Osteoblast (primary cell): ENCODE measurements at regions not wholly inside any gene's neighbourhood (a gene's known extent, or its start where the extent isn't known, plus 50 kb on each side); places are given as distances from the start of the nearest gene placed in this dataset.

Experiments used
- DNase-seq: peaks from one replicate; pipeline ENCODE4 v3.0.0; 2011; ENCODE audit warnings: low spot score, mixed read lengths; ENCODE audit not compliant: insufficient read length; ENCODE audit errors: missing footprints
- H2AFZ ChIP-seq: 2 replicates; pipeline ENCODE4 v1.6.0; 2011; ENCODE audit warnings: mild to moderate bottlenecking, low read length
- H3K27ac ChIP-seq: 2 replicates; pipeline ENCODE4 v1.5.1; 2011; ENCODE audit warnings: mild to moderate bottlenecking, low read depth, low read length, moderate library complexity
- H3K27me3 ChIP-seq: 2 replicates; pipeline ENCODE4 v1.6.0; 2012; ENCODE audit warnings: mild to moderate bottlenecking, control low read depth, inconsistent platforms, low read length, moderate library complexity; ENCODE audit not compliant: insufficient read depth
- H3K36me3 ChIP-seq: 2 replicates; pipeline ENCODE4 v1.5.1; 2011; ENCODE audit warnings: mild to moderate bottlenecking, low read length, control low read depth, moderate library complexity; ENCODE audit not compliant: insufficient read depth
- H3K4me1 ChIP-seq: 2 replicates; pipeline ENCODE4 v1.5.1; 2011; ENCODE audit warnings: mild to moderate bottlenecking, low read length, control low read depth, moderate library complexity; ENCODE audit not compliant: insufficient read depth
- H3K4me2 ChIP-seq: 2 replicates; pipeline ENCODE4 v1.6.0; 2011; ENCODE audit warnings: mild to moderate bottlenecking, low read length; ENCODE audit not compliant: insufficient read depth
- H3K4me3 ChIP-seq: fragments of 200-600 bp; sonication (generic); 3 replicates; pipeline ENCODE4 v1.5.1; 2012; ENCODE audit warnings: mild to moderate bottlenecking, low read length, inconsistent platforms; ENCODE audit not compliant: insufficient read depth
- H3K79me2 ChIP-seq: 2 replicates; pipeline ENCODE4 v1.6.0; 2012; ENCODE audit warnings: mild to moderate bottlenecking, low read length, control low read depth, inconsistent platforms; ENCODE audit not compliant: insufficient read depth
- H3K9me3 ChIP-seq: 2 replicates; pipeline ENCODE4 v1.5.1; 2011; ENCODE audit warnings: low read depth, low read length, control low read depth
- H4K20me1 ChIP-seq: 2 replicates; pipeline ENCODE4 v1.6.0; 2012; ENCODE audit warnings: mild to moderate bottlenecking, low read length, control low read depth; ENCODE audit not compliant: insufficient read depth
- CTCF ChIP-seq: IDR thresholded peaks from 2 replicates; pipeline ENCODE4 v1.5.1; 2011; ENCODE audit warnings: mild to moderate bottlenecking, low read depth, low read length, moderate library complexity; ENCODE audit errors: extremely low read depth

- Histone ChIP-seq H3K9me3 (no peaks in the 10 kb centered on the region), H3K79me2 (no peaks in the 10 kb centered on the region), H3K27ac (no peak overlapping the region), H3K4me2 (no peak overlapping the region), H3K4me3 (no peak overlapping the region), H2AFZ (no peak overlapping the region), H3K4me1 (no peaks in the 10 kb centered on the region), H3K27me3 (no peaks in the 10 kb centered on the region), H4K20me1 (no peaks in the 10 kb centered on the region), H3K36me3 (no peaks in the 10 kb centered on the region)
- no peak for TF ChIP-seq CTCF
- DNase-seq, result no peak
Observed at GRCh38 chr18:40109252-40110049, 1845.6 kb upstream of the PIK3C3 start.

- no peaks in the 10 kb centered on the region for H3K79me2 ChIP-seq
- H3K36me3 ChIP-seq, result no peaks in the 10 kb centered on the region
- H3K9me3 ChIP-seq, result no peaks in the 10 kb centered on the region
- no peak overlapping the region for H2AFZ ChIP-seq
- H3K4me2 ChIP-seq, result no peak overlapping the region
- no peak overlapping the region for H3K4me3 ChIP-seq
- no peak for DNase-seq
- no peaks in the 10 kb centered on the region for H3K27me3 ChIP-seq
- H3K27ac ChIP-seq, result no peak overlapping the region
- no peaks in the 10 kb centered on the region for H3K4me1 ChIP-seq
- H4K20me1 ChIP-seq, result no peaks in the 10 kb centered on the region
- no peak for TF ChIP-seq CTCF
Observed at GRCh38 chr18:40108596-40108995, 1846.4 kb upstream of the PIK3C3 start.

GRCh38 chr18:40102903-40103302, 1852.1 kb upstream of the PIK3C3 start:
- Histone ChIP-seq H3K4me1 (no peaks in the 10 kb centered on the region), H4K20me1 (no peaks in the 10 kb centered on the region), H3K27ac (no peak overlapping the region), H2AFZ (no peak overlapping the region), H3K9me3 (peaks cover 3% of the 10 kb centered on the region), H3K79me2 (no peaks in the 10 kb centered on the region), H3K36me3 (no peaks in the 10 kb centered on the region), H3K4me3 (no peak overlapping the region), H3K27me3 (no peaks in the 10 kb centered on the region), H3K4me2 (no peak overlapping the region)
- TF ChIP-seq CTCF, result no peak
- DNase-seq, result no peak

- no peak for DNase-seq
- H3K36me3 ChIP-seq, result no peaks in the 10 kb centered on the region
- H2AFZ ChIP-seq, result no peak overlapping the region
Observed at GRCh38 chr18:40099641-40100040, 1855.4 kb upstream of the PIK3C3 start.

More at GRCh38 chr18:40099641-40100040, 1855.4 kb upstream of the PIK3C3 start:
- no peaks in the 10 kb centered on the region for H3K27me3 ChIP-seq
- no peaks in the 10 kb centered on the region for H3K4me1 ChIP-seq
- no peaks in the 10 kb centered on the region for H3K79me2 ChIP-seq
- H3K4me3 ChIP-seq, result no peak overlapping the region
- TF ChIP-seq CTCF, result no peak
- H4K20me1 ChIP-seq, result no peaks in the 10 kb centered on the region
- H3K9me3 ChIP-seq, result peaks cover 3% of the 10 kb centered on the region
- no peak overlapping the region for H3K27ac ChIP-seq
- no peak overlapping the region for H3K4me2 ChIP-seq
